GM19468 (cell line): ENCODE measurements at regions not wholly inside any gene's neighbourhood (a gene's known extent, or its start where the extent isn't known, plus 50 kb on each side); places are given as distances from the start of the nearest gene placed in this dataset.
"Not testable (repeated sequence)": the region's sequence is repeated elsewhere in the genome, so short reads cannot be mapped to it uniquely, and the experiment has no call there.

Experiments
- ATAC-seq: cut with Tn5 transposase; IDR thresholded peaks from one replicate; pipeline ENCODE4 v1.9.1; 2021; ENCODE audit warnings: mild to moderate bottlenecking, moderate library complexity, moderate number of reproducible peaks; ENCODE audit not compliant: unreplicated experiment; ENCODE audit errors: extremely low read depth

- no peak for ATAC-seq
These were observed 112.2 kb upstream of the SFSWAP start for GRCh38 chr12:131598717-131599116.

DNA sequence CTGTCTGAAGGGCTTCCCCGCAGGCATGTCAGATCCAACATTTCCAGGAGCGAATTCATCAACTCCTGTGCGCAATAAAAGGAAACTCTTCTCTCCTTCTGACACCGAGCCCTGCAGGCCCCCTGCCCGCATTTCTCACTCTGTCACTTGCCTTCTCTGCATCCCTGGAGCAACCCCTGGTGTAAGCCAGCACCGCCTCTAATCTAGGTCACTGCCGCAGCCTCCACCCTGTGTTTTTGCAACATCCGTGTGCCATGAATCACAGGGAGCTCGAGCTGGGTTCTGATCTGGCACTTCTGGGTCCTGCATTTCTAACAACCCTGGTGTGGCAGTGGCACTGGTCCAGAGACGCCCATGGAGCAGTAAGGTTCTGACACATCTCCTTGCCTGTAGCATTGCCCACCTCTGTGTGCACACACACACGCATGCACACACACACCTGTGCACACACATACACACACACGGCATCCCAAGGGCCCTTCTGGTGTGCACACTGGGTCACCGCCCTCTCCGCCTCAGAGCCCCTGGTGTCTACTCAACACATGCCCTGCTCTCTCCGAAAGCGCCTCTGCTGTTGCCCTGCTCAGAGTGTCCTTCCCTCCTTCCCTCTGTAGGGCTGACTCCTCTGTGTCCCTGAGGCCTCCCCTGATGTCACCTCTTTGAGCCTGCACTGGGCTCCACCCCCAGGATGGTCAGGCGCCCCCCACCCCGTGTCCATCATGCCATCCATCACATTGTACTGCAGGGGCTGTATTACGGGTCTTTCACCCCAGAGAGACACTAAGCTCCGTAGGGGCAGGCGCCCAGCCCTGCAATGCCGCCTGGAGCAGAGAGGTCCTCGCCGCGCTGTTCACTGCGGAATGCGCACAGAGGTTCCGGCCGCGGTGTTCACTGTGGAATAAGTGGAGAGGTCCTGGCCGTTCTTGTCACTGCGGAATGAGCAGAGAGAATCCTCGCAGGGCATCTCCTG lies 111.4 kb upstream of the SFSWAP start:
- no peak for ATAC-seq

DNA sequence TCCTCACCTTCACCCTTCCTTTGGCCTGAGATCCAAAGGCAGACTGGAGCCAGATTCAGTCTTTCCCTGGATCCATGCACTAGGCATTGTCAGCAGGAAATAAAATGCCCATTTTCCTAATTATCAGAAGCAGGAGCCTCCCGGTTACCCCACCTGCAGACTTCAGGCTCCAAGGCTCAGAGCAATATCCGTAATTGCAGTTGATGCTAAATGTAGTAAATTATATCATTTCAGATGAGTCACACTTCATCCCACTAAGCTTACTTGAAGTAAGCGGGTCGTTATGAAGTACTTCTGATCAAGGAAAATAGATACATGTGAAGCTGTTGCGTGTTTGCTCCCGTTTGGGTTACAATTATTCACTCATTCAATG lies 110.7 kb upstream of the SFSWAP start:
- ATAC-seq: no peak

DNA sequence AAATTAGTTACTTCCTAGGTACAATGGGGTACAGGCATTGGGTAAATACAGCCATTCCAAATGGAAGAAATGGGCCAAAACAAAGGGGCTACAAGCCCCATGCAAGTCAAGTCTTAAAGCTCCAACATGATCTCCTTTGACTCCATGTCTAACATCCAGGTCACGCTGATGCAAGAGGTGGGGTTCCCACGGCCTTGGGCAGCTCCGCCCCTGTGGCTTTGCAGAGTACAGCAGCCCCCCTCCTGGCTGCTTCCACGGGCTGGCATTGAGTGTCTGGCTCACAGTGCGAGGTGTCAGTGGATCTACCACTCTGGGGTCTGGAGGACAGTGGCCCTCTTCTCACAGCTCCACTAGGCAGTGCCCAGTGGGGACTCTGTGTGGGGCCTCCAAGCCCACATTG lies 109.4 kb upstream of the SFSWAP start:
- not testable (repeated sequence) for ATAC-seq

- no peak for ATAC-seq
These were observed 107.6 kb upstream of the SFSWAP start for GRCh38 chr12:131603106-131603938.

DNA sequence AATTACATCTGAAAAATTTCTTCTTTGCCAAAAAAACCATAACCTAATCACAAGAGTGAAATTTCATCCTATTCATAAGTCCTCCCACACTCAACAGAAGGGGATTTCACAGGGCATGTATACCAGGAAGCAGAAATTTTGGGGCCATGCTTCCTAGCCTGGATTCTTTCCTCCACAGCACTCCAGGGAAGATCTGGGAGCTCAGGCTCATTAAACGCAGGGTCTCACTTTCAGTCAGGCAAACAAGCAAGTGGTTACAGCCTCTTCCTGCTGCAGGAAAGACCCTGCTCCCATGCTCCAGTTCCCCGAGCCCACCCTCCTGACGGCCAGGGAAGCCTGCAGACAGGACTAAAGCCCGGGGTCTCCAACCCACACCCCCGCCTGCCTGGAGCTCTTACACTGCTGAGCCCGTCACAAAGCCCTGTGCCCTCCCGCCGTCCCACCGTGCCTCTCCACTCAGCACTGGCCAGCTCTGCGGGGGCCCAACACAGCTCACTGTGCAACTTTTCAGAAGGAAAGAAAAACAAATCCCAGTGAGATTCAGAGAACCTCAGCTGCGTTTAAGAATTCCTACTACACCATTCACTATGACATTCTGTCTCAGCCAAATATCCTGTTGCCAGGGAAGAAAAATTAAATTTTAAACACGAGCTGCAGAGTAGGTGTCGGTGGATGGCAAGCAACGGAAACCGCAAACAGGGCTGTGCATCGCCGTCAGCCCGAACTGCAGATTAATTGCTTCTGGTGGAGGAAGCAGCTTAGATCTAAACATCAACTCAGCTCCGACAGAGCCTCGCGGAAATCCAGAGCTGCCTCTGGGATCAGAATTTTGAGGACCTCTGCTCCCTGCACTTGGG lies 106.7 kb upstream of the SFSWAP start:
- ATAC-seq: no peak

DNA sequence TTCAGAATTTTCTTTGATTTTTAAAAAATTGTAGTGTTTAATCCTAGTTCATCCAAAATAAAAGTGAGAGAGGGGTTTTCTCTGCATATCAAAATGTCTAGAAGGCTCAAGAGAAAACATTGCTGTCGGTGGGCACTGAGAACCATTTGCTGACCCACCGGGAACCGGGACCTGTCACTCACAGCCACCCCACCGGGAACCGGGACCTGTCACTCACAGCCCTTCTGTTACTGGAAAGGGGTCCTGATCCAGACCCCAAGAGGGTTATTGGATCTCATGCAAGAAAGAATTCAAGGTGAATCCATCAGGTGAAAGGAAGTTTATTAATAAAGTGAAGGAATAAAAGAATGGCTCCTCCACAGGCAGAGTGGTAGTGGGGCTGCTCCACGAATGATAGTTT lies 106.0 kb upstream of the SFSWAP start:
- no peak for ATAC-seq

DNA sequence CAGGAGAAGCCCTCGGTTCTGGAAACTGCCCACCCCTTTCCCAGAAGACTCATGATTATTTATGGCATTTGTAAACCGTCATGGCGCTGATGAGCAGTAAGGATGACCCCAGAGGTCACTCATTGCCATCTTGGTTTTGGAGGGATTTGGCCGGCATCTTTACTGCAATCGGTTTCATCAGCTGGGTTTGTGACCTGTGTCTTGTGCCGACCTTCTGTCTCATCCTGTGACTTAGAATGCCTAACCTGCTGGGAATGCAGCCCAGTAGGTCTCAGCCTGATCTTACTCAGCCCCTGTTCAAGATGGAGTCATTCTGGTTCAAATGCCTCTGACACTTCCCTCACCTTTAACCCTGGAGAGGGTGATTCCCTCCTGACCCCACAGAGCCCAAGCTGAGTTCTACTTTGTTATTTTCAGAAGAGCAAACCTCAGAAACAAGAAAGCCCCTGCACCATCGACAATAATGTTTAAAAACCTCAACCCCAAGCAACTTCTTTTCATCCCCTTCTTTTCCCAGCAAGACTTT lies 105.5 kb upstream of the SFSWAP start:
- no peak for ATAC-seq

DNA sequence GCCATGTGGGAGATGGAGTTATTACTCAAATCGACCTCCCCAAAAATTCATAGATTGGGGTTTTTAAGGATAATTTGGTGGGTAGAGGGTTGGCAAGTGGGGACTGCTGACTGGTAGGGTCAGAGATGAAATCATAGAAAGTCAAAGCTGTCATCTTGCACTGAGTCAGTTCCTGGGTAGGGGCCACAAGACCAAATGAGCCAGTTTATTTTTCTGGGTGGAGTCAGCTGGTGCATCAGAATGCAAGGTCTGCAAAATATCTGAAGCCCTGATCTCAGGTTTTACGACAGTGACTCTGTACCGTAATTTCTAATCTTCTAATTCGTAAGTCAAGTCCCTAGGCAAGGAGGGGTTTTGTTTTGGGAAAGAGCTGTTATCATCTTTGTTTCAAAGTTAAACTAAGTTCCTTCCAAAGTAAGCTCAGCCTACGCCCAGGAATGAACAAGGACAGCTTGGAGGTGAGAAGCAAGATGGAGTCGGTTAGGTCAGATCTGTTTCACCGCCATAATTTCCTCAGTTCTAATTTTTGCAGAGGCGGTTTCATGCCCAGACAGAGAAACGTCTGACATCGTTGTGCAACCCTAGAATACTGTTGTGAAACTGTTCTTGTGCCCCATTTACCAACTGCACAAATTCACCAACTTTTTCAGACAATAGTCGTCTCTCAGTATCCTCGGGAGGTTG lies 104.5 kb upstream of the SFSWAP start:
- no peak for ATAC-seq

DNA sequence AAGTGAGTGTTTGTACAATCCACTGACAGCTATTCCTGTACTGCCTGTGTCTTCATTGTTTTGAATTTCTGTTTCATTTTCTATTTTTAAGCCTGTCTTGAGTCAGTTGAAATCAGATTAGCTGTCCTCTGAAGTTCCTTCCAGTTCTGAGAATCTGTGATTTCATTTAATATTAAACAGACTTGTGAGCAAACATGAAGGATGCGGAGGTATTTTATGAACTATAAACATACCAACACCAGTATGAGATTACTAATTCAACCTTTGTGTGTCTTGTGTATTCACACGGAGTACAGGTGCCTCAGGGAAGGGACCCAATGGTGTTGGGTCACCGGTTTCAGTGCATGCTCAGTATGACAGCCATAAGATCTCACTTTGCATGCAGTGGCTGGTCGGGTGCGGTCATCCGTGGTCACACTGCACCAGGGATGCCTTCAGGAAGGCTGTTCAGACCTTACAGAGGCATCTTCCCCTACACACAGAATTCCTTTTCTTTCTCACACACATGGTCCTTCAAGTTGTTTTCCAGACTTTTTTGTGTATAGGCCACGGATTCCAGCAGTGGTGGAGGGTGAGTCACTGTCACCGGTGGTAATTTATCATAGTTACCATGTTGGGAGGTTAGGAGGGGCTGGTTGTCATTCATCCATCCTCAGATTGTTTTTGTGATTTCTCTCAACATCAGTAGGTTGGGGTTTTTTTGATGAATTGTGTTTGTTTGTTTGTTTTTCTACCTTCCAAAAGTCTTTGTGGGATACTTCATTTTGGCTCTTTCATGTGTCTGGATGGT lies 103.0 kb upstream of the SFSWAP start:
- peak; percentile 56 for ATAC-seq

DNA sequence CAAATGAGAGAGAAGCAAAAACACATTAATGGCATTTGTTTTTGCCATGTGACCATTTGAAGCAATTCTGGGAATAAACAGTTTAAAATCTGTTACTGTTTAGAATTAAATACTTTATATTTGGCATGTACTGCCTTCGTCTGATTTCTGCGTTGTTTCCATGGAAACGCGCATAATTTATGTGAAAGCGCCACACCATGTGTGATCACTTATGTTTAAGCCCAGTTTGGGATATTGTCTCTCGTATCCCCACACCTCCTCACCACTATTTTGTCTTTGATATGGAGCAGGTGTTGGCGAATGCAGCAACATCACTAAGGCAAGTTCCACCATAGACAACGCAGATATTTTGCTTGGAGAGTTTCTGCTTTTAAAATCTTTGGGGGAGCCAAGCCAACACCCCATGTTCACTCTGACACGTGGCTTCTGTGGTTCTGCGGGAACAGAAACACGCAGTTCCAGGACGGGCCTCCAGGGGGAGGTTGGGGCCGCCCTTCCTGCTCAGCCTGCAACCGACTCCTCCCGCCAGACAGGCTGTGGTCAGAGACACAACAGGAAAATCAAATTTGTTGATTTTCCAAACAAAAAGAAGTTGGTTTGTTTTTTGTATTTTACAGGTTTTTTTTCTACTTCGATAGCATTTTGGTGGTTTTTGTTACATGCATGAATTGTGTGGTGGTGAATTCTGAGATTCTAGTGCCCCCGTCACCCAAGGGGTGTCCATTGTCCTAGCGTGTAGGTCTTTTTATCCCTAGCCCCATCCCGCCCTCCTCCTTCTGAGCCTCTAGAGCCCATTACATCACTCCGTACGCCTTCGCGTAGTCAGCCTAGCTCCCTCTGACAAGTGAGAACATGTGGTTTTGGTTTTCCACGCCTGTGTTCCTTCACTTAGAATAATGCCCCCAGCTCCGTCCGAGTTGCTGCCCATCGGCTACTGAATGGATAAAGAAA lies 101.9 kb upstream of the SFSWAP start:
- ATAC-seq: no peak

DNA sequence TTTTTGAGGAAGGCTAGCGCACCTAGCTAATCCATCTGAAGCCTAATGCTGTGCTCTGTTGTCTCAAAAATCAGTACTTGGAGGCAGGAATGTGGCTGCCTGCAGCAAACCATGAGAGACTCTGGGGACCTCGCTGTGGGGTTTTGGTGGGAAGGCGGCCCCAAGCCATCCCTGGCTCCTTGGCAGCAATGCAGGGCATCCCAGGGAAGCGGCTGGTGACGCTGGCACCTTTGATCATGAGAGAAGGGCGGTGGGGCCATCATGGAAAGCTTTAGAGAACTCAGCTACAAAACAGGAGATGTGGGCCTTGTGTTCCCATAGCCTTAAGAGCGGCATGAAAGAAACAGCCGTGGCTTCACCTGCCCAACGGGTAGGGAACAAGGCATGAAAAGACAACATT lies 101.1 kb upstream of the SFSWAP start:
- ATAC-seq: no peak

DNA sequence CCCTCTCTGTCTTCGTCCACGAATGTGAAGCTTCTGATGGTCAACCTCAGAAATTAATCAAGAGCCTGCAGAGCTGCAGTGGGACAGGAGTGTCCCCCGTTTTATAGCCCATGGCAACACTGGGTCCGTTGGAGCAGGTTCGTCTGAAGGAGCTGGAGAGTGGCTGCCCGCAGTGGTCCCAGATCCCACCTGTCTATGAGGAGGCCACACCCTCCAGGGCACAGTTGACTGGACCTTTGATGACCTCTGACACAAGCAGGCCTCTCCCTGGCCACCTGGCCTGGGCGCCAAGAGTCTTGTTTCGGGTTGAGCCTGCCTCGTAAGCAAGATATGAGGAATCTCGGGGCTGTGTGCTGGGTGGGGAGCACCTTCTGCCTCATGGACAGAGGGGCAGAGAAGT lies 100.7 kb upstream of the SFSWAP start:
- no peak for ATAC-seq

GRCh38 chr12:131610891-131611290 lies 100.0 kb upstream of the SFSWAP start:
- ATAC-seq: no peak

DNA sequence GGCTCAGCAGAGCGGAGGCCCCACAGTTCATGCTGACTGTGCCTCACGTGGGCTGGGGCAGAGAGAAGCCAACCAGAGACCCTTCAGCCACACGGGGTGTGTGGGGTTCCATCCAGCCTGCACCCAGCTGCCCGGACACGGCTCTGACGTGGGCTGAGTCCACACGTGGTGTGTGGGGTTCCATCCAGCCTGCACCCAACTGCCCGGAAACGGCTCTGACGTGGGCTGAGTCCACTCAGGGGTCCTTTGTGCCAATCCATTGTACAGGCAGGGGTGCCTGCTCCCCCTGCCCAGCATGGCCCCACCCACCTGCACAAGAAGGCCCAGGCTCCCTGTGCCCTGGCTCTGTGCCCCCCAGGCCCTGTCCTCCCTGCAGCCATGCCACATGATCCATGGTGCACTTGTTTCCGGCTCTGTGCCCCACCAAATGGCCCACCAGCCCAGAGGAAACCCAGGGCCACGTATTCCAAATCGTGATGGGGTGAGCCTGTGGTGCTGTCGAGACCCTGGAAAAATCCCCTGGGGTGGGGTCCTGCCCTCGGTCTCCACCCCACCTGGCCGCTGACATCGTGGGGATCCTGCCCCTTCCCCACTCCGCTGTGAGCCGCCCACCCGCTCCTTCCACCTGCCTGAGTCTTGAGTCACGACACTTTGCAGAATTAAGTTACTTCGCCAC lies 99.3 kb upstream of the SFSWAP start:
- ATAC-seq: no peak

DNA sequence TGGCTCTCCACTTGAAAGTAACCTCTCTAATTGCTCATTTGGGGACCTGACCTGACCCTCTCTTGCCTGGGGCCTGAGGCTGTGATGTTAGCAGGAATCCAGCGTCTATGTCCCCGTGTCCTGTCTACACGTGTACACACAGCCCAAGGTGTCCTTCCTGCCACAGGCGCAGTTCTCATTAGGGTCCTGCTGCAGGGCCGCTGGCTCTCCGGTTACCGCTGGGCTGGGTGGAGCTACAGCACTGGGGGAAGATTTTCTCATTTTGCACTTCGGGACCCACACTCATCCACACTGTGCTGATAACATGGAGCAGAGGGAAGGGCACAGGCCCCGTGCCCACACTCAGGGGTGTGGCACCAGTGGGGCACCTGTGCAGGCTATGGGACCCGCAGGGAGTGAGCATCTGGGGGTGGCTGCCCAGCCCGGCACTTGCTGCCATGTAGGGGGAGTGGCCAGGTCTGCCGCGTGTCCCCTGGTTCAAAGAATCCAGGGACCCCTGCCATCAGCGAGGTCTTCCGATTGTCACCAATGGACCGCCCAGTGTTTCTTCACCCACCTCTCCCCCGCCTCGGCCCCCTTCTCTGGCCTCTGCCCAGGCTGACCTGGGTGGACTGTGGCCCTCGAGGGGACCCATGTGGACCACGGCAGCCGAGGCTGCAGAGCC lies 98.7 kb upstream of the SFSWAP start:
- no peak for ATAC-seq

DNA sequence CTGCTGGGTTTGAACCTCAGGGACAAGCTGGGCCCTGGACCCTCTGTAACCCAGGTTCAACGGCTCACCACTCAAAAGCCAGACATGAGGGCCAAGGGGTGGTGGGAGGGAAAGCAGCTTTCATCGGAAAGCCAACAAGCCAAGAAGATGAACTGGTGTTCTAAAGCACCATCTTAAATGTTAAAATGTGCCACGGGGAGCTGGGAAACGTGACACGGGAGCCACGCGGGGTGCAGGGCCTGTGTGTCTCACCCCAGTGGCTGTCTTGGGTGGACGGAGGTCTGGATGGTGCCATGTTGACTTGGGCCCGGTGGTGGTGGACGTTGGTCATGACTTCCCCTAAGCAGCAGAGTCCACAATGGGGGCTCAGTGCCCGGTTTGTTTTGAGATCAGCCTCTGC lies 97.7 kb upstream of the SFSWAP start:
- ATAC-seq: no peak
